ENCODE measurements at regions not wholly inside any gene's neighbourhood (a gene's known extent, or its start where the extent isn't known, plus 50 kb on each side); places are given as distances from the start of the nearest gene placed in this dataset.

DNA sequence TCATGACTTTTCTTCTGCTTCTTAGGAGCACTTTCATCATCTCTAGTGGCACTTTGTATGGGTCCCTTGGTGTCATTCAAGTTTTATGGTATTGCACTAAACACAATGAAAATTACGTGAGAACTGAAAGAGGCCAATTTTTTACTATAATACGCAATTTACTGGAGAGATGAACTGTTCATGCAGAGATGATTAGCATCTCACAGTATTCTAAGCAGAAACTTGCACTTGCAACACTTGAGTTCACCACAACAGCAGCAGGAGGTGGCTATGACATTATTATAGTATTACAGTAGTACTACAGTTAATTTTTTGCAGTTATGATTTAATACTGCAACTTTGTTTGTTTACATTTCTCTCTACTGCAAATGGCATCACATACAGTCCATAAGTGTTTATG is 793.1 kb upstream of the CRIM1 start:
- no peaks in the 10 kb centered on the region for H3K79me2 ChIP-seq (ENCODE audit: insufficient read depth, low read length)
- no peaks in the 10 kb centered on the region for H3K9me2 ChIP-seq (replicated peaks; ENCODE audit: low read depth, low read length)
- no peak overlapping the region for H3K4me3 ChIP-seq (ENCODE audit: low read length, poor library complexity, severe bottlenecking)
- H3K4me2 ChIP-seq (ENCODE audit: low read depth, low read length, poor library complexity, severe bottlenecking): no peak overlapping the region
- H2AFZ ChIP-seq (ENCODE audit: low read length): no peak overlapping the region
- H3K27me3 ChIP-seq (ENCODE audit: insufficient read depth, low read length, poor library complexity, severe bottlenecking): no peaks in the 10 kb centered on the region
- TF ChIP-seq, protein P1, sequence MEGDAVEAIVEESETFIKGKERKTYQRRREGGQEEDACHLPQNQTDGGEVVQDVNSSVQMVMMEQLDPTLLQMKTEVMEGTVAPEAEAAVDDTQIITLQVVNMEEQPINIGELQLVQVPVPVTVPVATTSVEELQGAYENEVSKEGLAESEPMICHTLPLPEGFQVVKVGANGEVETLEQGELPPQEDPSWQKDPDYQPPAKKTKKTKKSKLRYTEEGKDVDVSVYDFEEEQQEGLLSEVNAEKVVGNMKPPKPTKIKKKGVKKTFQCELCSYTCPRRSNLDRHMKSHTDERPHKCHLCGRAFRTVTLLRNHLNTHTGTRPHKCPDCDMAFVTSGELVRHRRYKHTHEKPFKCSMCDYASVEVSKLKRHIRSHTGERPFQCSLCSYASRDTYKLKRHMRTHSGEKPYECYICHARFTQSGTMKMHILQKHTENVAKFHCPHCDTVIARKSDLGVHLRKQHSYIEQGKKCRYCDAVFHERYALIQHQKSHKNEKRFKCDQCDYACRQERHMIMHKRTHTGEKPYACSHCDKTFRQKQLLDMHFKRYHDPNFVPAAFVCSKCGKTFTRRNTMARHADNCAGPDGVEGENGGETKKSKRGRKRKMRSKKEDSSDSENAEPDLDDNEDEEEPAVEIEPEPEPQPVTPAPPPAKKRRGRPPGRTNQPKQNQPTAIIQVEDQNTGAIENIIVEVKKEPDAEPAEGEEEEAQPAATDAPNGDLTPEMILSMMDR (conservative IDR thresholded peaks at IDR 0.05; ENCODE audit: low read length): no peak
- no peak for TF ChIP-seq EZH2phosphoT487 (IDR thresholded peaks at IDR 0.05; ENCODE audit: borderline replicate concordance)
- no peaks in the 10 kb centered on the region for H4K20me1 ChIP-seq (ENCODE audit: insufficient read depth, low read length, poor library complexity, severe bottlenecking)
- H3K9me3 ChIP-seq (ENCODE audit: insufficient read depth, low read depth, low read length): no peaks in the 10 kb centered on the region
- H3K9ac ChIP-seq (ENCODE audit: low read depth, low read length, poor library complexity, severe bottlenecking): no peak overlapping the region
- no peaks in the 10 kb centered on the region for H3F3A ChIP-seq (ENCODE audit: low read depth)
- H3K4me1 ChIP-seq (ENCODE audit: insufficient read depth, low read length, poor library complexity, severe bottlenecking): no peaks in the 10 kb centered on the region
- no peaks in the 10 kb centered on the region for H3K36me3 ChIP-seq (ENCODE audit: insufficient read depth, low read length)

DNA sequence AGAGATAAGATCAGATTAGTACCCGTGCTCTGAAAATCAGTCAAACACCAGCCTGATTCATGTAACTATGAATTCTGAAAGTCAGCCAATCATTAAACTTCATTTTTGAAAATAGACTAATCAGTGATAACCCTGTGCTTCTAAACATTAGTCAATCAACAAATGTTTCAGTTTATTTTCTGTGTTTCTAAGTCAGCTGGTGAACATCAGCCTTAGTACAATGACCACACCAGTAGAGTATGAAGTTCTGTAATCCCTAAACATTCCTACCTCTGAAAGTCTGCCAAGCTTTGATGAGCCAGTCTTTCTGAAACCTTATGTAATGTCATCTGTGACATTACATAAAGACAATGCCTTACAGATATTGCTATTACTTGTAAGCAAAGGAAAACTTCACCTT is 807.4 kb upstream of the CRIM1 start:
- H3K4me1 ChIP-seq (ENCODE audit: insufficient read depth, low read length, poor library complexity, severe bottlenecking): no peaks in the 10 kb centered on the region
- no peaks in the 10 kb centered on the region for H3F3A ChIP-seq (ENCODE audit: low read depth)
- H3K9me2 ChIP-seq (replicated peaks; ENCODE audit: low read depth, low read length): no peaks in the 10 kb centered on the region
- H4K20me1 ChIP-seq (ENCODE audit: insufficient read depth, low read length, poor library complexity, severe bottlenecking): no peaks in the 10 kb centered on the region
- no peak overlapping the region for H3K4me2 ChIP-seq (ENCODE audit: low read depth, low read length, poor library complexity, severe bottlenecking)
- H3K9ac ChIP-seq (ENCODE audit: low read depth, low read length, poor library complexity, severe bottlenecking): no peak overlapping the region
- H2AFZ ChIP-seq (ENCODE audit: low read length): no peak overlapping the region
- TF ChIP-seq, protein P1 (conservative IDR thresholded peaks at IDR 0.05; ENCODE audit: low read length): no peak
- no peak for TF ChIP-seq EZH2phosphoT487 (IDR thresholded peaks at IDR 0.05; ENCODE audit: borderline replicate concordance)
- no peak overlapping the region for H3K4me3 ChIP-seq (ENCODE audit: low read length, poor library complexity, severe bottlenecking)
- no peaks in the 10 kb centered on the region for H3K79me2 ChIP-seq (ENCODE audit: insufficient read depth, low read length)
- H3K9me3 ChIP-seq (ENCODE audit: insufficient read depth, low read depth, low read length): no peaks in the 10 kb centered on the region
- H3K36me3 ChIP-seq (ENCODE audit: insufficient read depth, low read length): no peaks in the 10 kb centered on the region
- H3K27me3 ChIP-seq (ENCODE audit: insufficient read depth, low read length, poor library complexity, severe bottlenecking): no peaks in the 10 kb centered on the region

DNA sequence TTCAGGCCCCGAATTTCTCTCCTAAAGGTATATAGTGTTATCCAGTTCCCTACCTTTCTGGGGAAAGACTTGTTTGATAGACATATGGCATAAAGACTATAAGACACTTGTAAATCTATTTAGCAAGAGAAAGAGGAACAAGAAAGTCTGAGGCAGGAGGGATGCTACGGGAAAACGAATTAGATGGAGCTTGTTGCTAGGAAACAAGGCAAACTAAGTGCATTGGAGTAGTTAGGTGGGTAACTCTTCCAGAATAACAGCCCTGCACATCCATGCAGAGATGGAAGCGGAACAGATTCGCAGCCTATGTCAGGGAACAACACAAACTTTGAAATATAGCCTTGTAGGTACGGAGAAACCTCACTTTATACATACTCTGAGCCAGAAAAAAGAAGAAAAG is 810.3 kb upstream of the CRIM1 start:
- no peaks in the 10 kb centered on the region for H3F3A ChIP-seq (ENCODE audit: low read depth)
- no peak overlapping the region for H3K4me2 ChIP-seq (ENCODE audit: low read depth, low read length, poor library complexity, severe bottlenecking)
- H3K79me2 ChIP-seq (ENCODE audit: insufficient read depth, low read length): no peaks in the 10 kb centered on the region
- H2AFZ ChIP-seq (ENCODE audit: low read length): no peak overlapping the region
- no peaks in the 10 kb centered on the region for H3K9me2 ChIP-seq (replicated peaks; ENCODE audit: low read depth, low read length)
- H3K9me3 ChIP-seq (ENCODE audit: insufficient read depth, low read depth, low read length): no peaks in the 10 kb centered on the region
- no peaks in the 10 kb centered on the region for H3K36me3 ChIP-seq (ENCODE audit: insufficient read depth, low read length)
- no peaks in the 10 kb centered on the region for H3K4me1 ChIP-seq (ENCODE audit: insufficient read depth, low read length, poor library complexity, severe bottlenecking)
- TF ChIP-seq, protein P1 (conservative IDR thresholded peaks at IDR 0.05; ENCODE audit: low read length): no peak
- TF ChIP-seq EZH2phosphoT487 (IDR thresholded peaks at IDR 0.05; ENCODE audit: borderline replicate concordance): no peak
- no peaks in the 10 kb centered on the region for H4K20me1 ChIP-seq (ENCODE audit: insufficient read depth, low read length, poor library complexity, severe bottlenecking)
- H3K4me3 ChIP-seq (ENCODE audit: low read length, poor library complexity, severe bottlenecking): no peak overlapping the region
- no peaks in the 10 kb centered on the region for H3K27me3 ChIP-seq (ENCODE audit: insufficient read depth, low read length, poor library complexity, severe bottlenecking)
- no peak overlapping the region for H3K9ac ChIP-seq (ENCODE audit: low read depth, low read length, poor library complexity, severe bottlenecking)
